ENCODE measurements at regions not wholly inside any gene's neighbourhood (a gene's known extent, or its start where the extent isn't known, plus 50 kb on each side); places are given as distances from the start of the nearest gene placed in this dataset.

DNA sequence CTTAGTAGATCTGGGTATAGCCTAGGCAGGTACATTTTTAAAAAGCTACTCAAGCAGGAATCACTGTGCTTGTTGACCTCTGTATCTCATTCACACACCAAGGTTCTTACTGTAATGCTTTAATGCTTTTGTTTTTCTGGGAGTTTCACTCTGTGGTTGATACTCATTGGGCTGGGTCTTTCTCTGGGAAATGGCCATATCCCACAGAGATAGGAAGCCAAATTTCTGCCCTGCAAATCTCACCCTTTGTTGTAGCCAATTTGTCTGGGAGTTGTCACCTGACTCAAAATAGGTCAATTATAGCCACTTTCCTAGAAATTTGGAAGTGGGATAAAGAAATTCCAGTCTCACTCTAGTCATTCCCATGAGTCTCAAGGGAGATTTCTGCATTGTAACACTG, 195.8 kb upstream of the BDNF start:
- ChIA-PET CTCF (no interaction called here), POLR2A (no interaction called here)
- ATAC-seq (no peak), DNase-seq (ENCODE audit: low read depth, low spot score) (no peak)
- intact Hi-C loops (cut with micrococcal nuclease; ENCODE audit: unreplicated experiment) (no loop called here), in situ Hi-C loops (cut with HindIII; ENCODE audit: low pct_unique_long_range_greater_than_20kb, low sequenced_read_pairs) (no loop called here)
- TF ChIP-seq TCF7L2 (IDR thresholded peaks at IDR 0.05; ENCODE audit: low read depth, low read length) (no peak), SIN3A (IDR thresholded peaks at IDR 0.05; ENCODE audit: borderline replicate concordance, insufficient read depth, low read depth, low read length) (no peak), POLR2AphosphoS5 (IDR thresholded peaks at IDR 0.05; ENCODE audit: low read depth, low read length) (no peak)
- TF ChIP-seq, protein P1, sequence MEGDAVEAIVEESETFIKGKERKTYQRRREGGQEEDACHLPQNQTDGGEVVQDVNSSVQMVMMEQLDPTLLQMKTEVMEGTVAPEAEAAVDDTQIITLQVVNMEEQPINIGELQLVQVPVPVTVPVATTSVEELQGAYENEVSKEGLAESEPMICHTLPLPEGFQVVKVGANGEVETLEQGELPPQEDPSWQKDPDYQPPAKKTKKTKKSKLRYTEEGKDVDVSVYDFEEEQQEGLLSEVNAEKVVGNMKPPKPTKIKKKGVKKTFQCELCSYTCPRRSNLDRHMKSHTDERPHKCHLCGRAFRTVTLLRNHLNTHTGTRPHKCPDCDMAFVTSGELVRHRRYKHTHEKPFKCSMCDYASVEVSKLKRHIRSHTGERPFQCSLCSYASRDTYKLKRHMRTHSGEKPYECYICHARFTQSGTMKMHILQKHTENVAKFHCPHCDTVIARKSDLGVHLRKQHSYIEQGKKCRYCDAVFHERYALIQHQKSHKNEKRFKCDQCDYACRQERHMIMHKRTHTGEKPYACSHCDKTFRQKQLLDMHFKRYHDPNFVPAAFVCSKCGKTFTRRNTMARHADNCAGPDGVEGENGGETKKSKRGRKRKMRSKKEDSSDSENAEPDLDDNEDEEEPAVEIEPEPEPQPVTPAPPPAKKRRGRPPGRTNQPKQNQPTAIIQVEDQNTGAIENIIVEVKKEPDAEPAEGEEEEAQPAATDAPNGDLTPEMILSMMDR (IDR thresholded peaks at IDR 0.05): no peak
- TF ChIP-seq, protein P2, sequence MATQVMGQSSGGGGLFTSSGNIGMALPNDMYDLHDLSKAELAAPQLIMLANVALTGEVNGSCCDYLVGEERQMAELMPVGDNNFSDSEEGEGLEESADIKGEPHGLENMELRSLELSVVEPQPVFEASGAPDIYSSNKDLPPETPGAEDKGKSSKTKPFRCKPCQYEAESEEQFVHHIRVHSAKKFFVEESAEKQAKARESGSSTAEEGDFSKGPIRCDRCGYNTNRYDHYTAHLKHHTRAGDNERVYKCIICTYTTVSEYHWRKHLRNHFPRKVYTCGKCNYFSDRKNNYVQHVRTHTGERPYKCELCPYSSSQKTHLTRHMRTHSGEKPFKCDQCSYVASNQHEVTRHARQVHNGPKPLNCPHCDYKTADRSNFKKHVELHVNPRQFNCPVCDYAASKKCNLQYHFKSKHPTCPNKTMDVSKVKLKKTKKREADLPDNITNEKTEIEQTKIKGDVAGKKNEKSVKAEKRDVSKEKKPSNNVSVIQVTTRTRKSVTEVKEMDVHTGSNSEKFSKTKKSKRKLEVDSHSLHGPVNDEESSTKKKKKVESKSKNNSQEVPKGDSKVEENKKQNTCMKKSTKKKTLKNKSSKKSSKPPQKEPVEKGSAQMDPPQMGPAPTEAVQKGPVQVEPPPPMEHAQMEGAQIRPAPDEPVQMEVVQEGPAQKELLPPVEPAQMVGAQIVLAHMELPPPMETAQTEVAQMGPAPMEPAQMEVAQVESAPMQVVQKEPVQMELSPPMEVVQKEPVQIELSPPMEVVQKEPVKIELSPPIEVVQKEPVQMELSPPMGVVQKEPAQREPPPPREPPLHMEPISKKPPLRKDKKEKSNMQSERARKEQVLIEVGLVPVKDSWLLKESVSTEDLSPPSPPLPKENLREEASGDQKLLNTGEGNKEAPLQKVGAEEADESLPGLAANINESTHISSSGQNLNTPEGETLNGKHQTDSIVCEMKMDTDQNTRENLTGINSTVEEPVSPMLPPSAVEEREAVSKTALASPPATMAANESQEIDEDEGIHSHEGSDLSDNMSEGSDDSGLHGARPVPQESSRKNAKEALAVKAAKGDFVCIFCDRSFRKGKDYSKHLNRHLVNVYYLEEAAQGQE (IDR thresholded peaks at IDR 0.05; ENCODE audit: insufficient read depth in 1 of 2, low read depth in 2 of 2, low read length in 1 of 2): no peak
- Histone ChIP-seq H3K36me3 (ENCODE audit: control insufficient read depth, insufficient read depth, low read length) (no peaks in the 10 kb centered on the region), H3K4me1 (ENCODE audit: control insufficient read depth, insufficient read depth, low read length) (no peaks in the 10 kb centered on the region), H3K27me3 (ENCODE audit: control insufficient read depth, insufficient read depth, low read length) (no peaks in the 10 kb centered on the region), H3K4me3 (ENCODE audit: low read depth in 2 of 2, low read length in 2 of 2) (no peak overlapping the region), H3K9me3 (ENCODE audit: control insufficient read depth, insufficient read depth, low read depth, low read length) (no peaks in the 10 kb centered on the region), H3K27ac (ENCODE audit: low read length) (no peak overlapping the region)
- no TSS peak for BruUV-seq (replicated peaks)

DNA sequence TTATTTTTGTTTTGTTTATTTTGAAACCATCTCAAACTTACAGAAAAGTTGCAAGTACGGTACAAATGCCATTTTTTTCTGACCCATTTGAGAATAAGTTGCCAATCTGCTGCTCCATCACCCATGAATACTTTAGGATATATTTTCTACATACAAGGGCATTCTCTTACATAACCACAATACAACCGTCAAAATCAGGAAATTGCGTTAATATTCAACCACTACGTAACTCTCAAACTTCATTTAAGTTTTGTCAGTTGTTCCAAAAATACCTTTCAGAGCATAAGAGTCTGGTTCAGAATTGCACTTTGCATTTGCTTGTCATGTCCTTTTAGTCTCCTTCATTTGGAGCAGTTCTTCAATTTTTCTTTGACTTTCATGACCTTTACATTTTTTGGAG, 194.3 kb upstream of the BDNF start:
- Histone ChIP-seq H3K27me3 (ENCODE audit: control insufficient read depth, insufficient read depth, low read length) (no peaks in the 10 kb centered on the region), H3K9me3 (ENCODE audit: control insufficient read depth, insufficient read depth, low read depth, low read length) (no peaks in the 10 kb centered on the region), H3K36me3 (ENCODE audit: control insufficient read depth, insufficient read depth, low read length) (no peaks in the 10 kb centered on the region), H3K4me1 (ENCODE audit: control insufficient read depth, insufficient read depth, low read length) (no peaks in the 10 kb centered on the region), H3K4me3 (ENCODE audit: low read depth in 2 of 2, low read length in 2 of 2) (no peak overlapping the region), H3K27ac (ENCODE audit: low read length) (no peak overlapping the region)
- ATAC-seq: no peak
- ChIA-PET CTCF (no interaction called here), POLR2A (no interaction called here)
- in situ Hi-C loops (cut with HindIII; ENCODE audit: low pct_unique_long_range_greater_than_20kb, low sequenced_read_pairs): no loop called here
- intact Hi-C loops (cut with micrococcal nuclease; ENCODE audit: unreplicated experiment): no loop called here
- TF ChIP-seq SIN3A (IDR thresholded peaks at IDR 0.05; ENCODE audit: borderline replicate concordance, insufficient read depth, low read depth, low read length): no peak
- TF ChIP-seq, protein P1 (IDR thresholded peaks at IDR 0.05): no peak
- TF ChIP-seq TCF7L2 (IDR thresholded peaks at IDR 0.05; ENCODE audit: low read depth, low read length): no peak
- TF ChIP-seq, protein P2 (IDR thresholded peaks at IDR 0.05; ENCODE audit: insufficient read depth in 1 of 2, low read depth in 2 of 2, low read length in 1 of 2): no peak
- no peak for TF ChIP-seq POLR2AphosphoS5 (IDR thresholded peaks at IDR 0.05; ENCODE audit: low read depth, low read length)
- no TSS peak for BruUV-seq (replicated peaks)
- DNase-seq (ENCODE audit: low read depth, low spot score): no peak
